ENCODE measurements at regions not wholly inside any gene's neighbourhood (a gene's known extent, or its start where the extent isn't known, plus 50 kb on each side); places are given as distances from the start of the nearest gene placed in this dataset.

DNA sequence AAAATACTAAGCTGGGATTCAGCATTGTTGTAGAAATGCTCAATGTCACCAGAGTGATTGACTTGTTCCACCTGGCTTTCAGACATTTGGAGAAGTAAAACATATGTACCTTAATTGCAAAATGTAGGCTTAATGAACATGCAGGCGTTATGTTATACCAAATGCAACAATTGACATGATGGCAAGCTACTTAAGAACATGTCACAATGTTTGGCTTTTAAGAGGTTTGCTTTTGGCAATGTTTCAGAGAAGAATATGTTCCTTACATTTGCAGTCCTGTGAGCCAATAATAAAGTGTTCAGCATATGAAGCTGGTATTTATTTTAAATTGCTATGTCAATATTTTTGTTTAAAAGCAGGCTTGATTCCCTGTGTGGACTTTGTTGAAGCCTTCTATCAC is 111.7 kb upstream of the NUDT12 start:
- Histone ChIP-seq H2BK20ac (ENCODE audit: low read depth, low read length, poor library complexity, severe bottlenecking) (no peak overlapping the region), H3T11ph (ENCODE audit: low read length) (no peak overlapping the region), H4K20me1 (ENCODE audit: control insufficient read depth, insufficient read depth, insufficient read length) (no peaks in the 10 kb centered on the region), H3K79me2 (ENCODE audit: insufficient read depth, low read length) (no peaks in the 10 kb centered on the region), H3K14ac (ENCODE audit: insufficient read depth, low read length) (no peak overlapping the region), H3K9me3 (ENCODE audit: control insufficient read depth, low read depth, low read length) (no peaks in the 10 kb centered on the region), H3K27me3 (ENCODE audit: insufficient read depth, low read length) (no peaks in the 10 kb centered on the region), H3K9ac (ENCODE audit: extremely low read depth, insufficient read length, low read length) (no peak overlapping the region), H2BK15ac (ENCODE audit: low read depth, low read length) (no peak overlapping the region), H2BK5ac (ENCODE audit: insufficient read length, low read length) (no peak overlapping the region), H3K79me1 (ENCODE audit: insufficient read depth, low read depth, low read length, poor library complexity, severe bottlenecking) (no peaks in the 10 kb centered on the region), H3K56ac (ENCODE audit: insufficient read length, low read depth, low read length) (no peak overlapping the region), H2BK12ac (ENCODE audit: insufficient read length, low read depth, low read length) (no peak overlapping the region), H3K4ac (ENCODE audit: low read depth, low read length) (no peak overlapping the region), H2AK5ac (ENCODE audit: insufficient read length, low read length) (no peak overlapping the region), H4K5ac (ENCODE audit: insufficient read length, low read depth, low read length) (no peak overlapping the region), H2BK120ac (ENCODE audit: low read depth, low read length, poor library complexity, severe bottlenecking) (no peak overlapping the region), H3K4me2 (ENCODE audit: insufficient read depth, insufficient read length, low read length) (no peak overlapping the region), H3K27ac (ENCODE audit: insufficient read length, low read depth, low read length) (no peak overlapping the region), H3K23me2 (ENCODE audit: insufficient read length, low read depth, low read length, poor library complexity, severe bottlenecking) (no peaks in the 10 kb centered on the region), H3K18ac (ENCODE audit: insufficient read length, low read depth, low read length) (no peak overlapping the region), H2AFZ (ENCODE audit: low read length) (no peak overlapping the region), H3K23ac (ENCODE audit: insufficient read length, low read depth, low read length) (no peak overlapping the region), H4K91ac (ENCODE audit: insufficient read length, low read depth, low read length) (no peak overlapping the region), H4K8ac (replicated peaks; ENCODE audit: insufficient read length, low read depth, low read length) (no peak overlapping the region), H3K4me1 (ENCODE audit: insufficient read depth, low read length) (no peaks in the 10 kb centered on the region; the same call in 1 of the 2 replicates)
- no peak for DNase-seq
- H3K27me3 Mint-ChIP-seq (ENCODE audit: low read depth) = no peaks in the 10 kb centered on the region
- no peak for TF ChIP-seq CTCF (conservative IDR thresholded peaks at IDR 0.05)
- no peak overlapping the region for H3K27ac Mint-ChIP-seq
- H3K9me3 Mint-ChIP-seq = no peaks in the 10 kb centered on the region; a peak in 1 of 5 replicates
- peaks cover 29% of the 10 kb centered on the region in 2 experiments for H3K4me1 Mint-ChIP-seq
- WGBS (ENCODE audit: extremely low coverage, insufficient read length, low lambda C conversion rate) = no CpG with 5 or more reads among the region's 1 CpG
- H3K36me3 Mint-ChIP-seq (ENCODE audit: insufficient read depth in 1 of 3, low read depth in 3 of 3) = no peaks in the 10 kb centered on the region
- H3K4me3 Mint-ChIP-seq = no peak overlapping the region
